ENCODE measurements at regions not wholly inside any gene's neighbourhood (a gene's known extent, or its start where the extent isn't known, plus 50 kb on each side); places are given as distances from the start of the nearest gene placed in this dataset.

- no peaks in the 10 kb centered on the region for H3K27me3 ChIP-seq
- TF ChIP-seq EP300 (IDR thresholded peaks at IDR 0.05): no peak
- no peak for TF ChIP-seq POLR2A (IDR thresholded peaks at IDR 0.05)
- peak in 1 of 3 donors; percentile 34 for TF ChIP-seq POLR2AphosphoS5 (IDR thresholded peaks at IDR 0.05)
- TF ChIP-seq CTCF (IDR thresholded peaks at IDR 0.05): no peak
- peak overlapping the region; percentile 70 for H3K27ac ChIP-seq
- no peak overlapping the region for H3K4me3 ChIP-seq
- H3K36me3 ChIP-seq: no peaks in the 10 kb centered on the region
- no peaks in the 10 kb centered on the region for H3K9me3 ChIP-seq
- WGBS: 71% methylated on average over 2 of the region's 2 CpGs
- peaks cover 10% of the 10 kb centered on the region for H3K4me1 ChIP-seq
- no peak for DNase-seq (ENCODE audit: low spot score in 2 of 2)
Observed at GRCh38 chr2:238689331-238689730, 158.6 kb upstream of the TWIST2 start.

GRCh38 chr2:238689871-238690389 lies 158.0 kb upstream of the TWIST2 start:
- Histone ChIP-seq H3K27me3 (no peaks in the 10 kb centered on the region), H3K36me3 (no peaks in the 10 kb centered on the region), H3K27ac (no peak overlapping the region), H3K9me3 (no peaks in the 10 kb centered on the region), H3K4me3 (no peak overlapping the region), H3K4me1 (peaks cover 10% of the 10 kb centered on the region)
- no peak for TF ChIP-seq POLR2AphosphoS5 (IDR thresholded peaks at IDR 0.05)
- no peak for DNase-seq (ENCODE audit: low spot score in 2 of 2)
- 75% methylated on average over 7 of the region's 7 CpGs for WGBS

GRCh38 chr2:238690511-238690910 lies 157.4 kb upstream of the TWIST2 start:
- Histone ChIP-seq H3K27me3 (no peaks in the 10 kb centered on the region), H3K9me3 (no peaks in the 10 kb centered on the region), H3K36me3 (no peaks in the 10 kb centered on the region), H3K4me1 (peaks cover 11% of the 10 kb centered on the region), H3K27ac (no peak overlapping the region), H3K4me3 (no peak overlapping the region)
- WGBS: 90% methylated on average over 3 of the region's 11 CpGs
- DNase-seq (ENCODE audit: low spot score in 2 of 2): no peak
- TF ChIP-seq CTCF (IDR thresholded peaks at IDR 0.05): no peak

GRCh38 chr2:238691596-238692491 lies 156.0 kb upstream of the TWIST2 start:
- H3K27me3 ChIP-seq: no peaks in the 10 kb centered on the region
- WGBS: 81% methylated on average over 11 of the region's 16 CpGs
- H3K27ac ChIP-seq: peak overlapping the region; percentile 2
- no peaks in the 10 kb centered on the region for H3K9me3 ChIP-seq
- no peak for DNase-seq (ENCODE audit: low spot score in 2 of 2)
- peaks cover 12% of the 10 kb centered on the region for H3K4me1 ChIP-seq
- no peak overlapping the region for H3K4me3 ChIP-seq
- TF ChIP-seq POLR2AphosphoS5 (IDR thresholded peaks at IDR 0.05) (peak in 1 of 3 donors; percentile 22), EP300 (IDR thresholded peaks at IDR 0.05) (no peak)
- no peaks in the 10 kb centered on the region for H3K36me3 ChIP-seq

GRCh38 chr2:238692562-238692961 lies 155.3 kb upstream of the TWIST2 start:
- WGBS: 84% methylated on average over 6 of the region's 7 CpGs
- Histone ChIP-seq H3K4me1 (peaks cover 12% of the 10 kb centered on the region), H3K4me3 (no peak overlapping the region), H3K9me3 (no peaks in the 10 kb centered on the region), H3K27ac (peak overlapping the region; percentile 2), H3K36me3 (no peaks in the 10 kb centered on the region), H3K27me3 (no peaks in the 10 kb centered on the region)
- TF ChIP-seq CTCF (IDR thresholded peaks at IDR 0.05) (no peak), EP300 (IDR thresholded peaks at IDR 0.05) (no peak), POLR2AphosphoS5 (IDR thresholded peaks at IDR 0.05) (no peak), POLR2A (IDR thresholded peaks at IDR 0.05) (no peak)
- DNase-seq (ENCODE audit: low spot score in 2 of 2): no peak

- Histone ChIP-seq H3K27ac (no peak overlapping the region), H3K4me1 (peaks cover 12% of the 10 kb centered on the region), H3K9me3 (no peaks in the 10 kb centered on the region), H3K27me3 (no peaks in the 10 kb centered on the region), H3K4me3 (no peak overlapping the region), H3K36me3 (no peaks in the 10 kb centered on the region)
- no peak for DNase-seq (ENCODE audit: low spot score in 2 of 2)
- WGBS: 87% methylated on average over 13 of the region's 13 CpGs
- TF ChIP-seq POLR2AphosphoS5 (IDR thresholded peaks at IDR 0.05) (no peak), CTCF (IDR thresholded peaks at IDR 0.05) (no peak), POLR2A (IDR thresholded peaks at IDR 0.05) (no peak), EP300 (IDR thresholded peaks at IDR 0.05) (no peak)
Observed at GRCh38 chr2:238693337-238694093, 154.4 kb upstream of the TWIST2 start.

Measured in suprapubic skin (tissue), 4 donors.